ENCODE measurements at regions not wholly inside any gene's neighbourhood (a gene's known extent, or its start where the extent isn't known, plus 50 kb on each side); places are given as distances from the start of the nearest gene placed in this dataset.

- ATAC-seq (no peak), DNase-seq (no peak)
- H3K4me1 Mint-ChIP-seq, result peaks cover 2% of the 10 kb centered on the region
- H3K36me3 Mint-ChIP-seq (ENCODE audit: low read depth), result no peaks in the 10 kb centered on the region
- H3K4me3 Mint-ChIP-seq, result no peak overlapping the region
- peaks cover 4% of the 10 kb centered on the region for H3K9me3 Mint-ChIP-seq
- no peak overlapping the region for H3K27ac Mint-ChIP-seq
- peaks cover 3% of the 10 kb centered on the region for H3K27me3 Mint-ChIP-seq
These were observed 107.0 kb upstream of the HMCN1 start for GRCh38 chr1:185627171-185627570.

DNA sequence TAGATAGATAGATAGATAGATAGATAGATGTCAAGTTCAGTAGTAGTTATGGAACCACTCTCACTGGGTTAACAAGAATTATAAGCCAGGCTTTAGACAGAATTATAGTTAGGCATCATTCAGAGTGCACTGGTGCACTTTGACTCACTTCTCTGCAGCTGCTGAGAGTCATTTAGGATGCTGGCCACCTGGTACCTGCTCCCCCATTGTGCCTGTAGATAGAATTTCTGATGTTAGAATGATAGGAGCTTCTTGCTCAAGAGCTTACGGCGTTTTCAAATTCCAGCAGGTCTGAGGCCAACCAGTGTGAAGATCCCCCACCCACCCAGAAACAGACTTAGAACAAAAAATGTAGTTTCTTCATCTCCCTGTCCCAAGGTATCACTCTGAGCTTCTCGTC lies 107.8 kb upstream of the HMCN1 start:
- Mint-ChIP-seq H3K36me3 (ENCODE audit: low read depth) (no peaks in the 10 kb centered on the region), H3K27me3 (peaks cover 3% of the 10 kb centered on the region), H3K4me3 (no peak overlapping the region), H3K4me1 (peaks cover 2% of the 10 kb centered on the region), H3K27ac (no peak overlapping the region), H3K9me3 (peaks cover 6% of the 10 kb centered on the region)
- ATAC-seq, result no peak
- DNase-seq, result no peak

GRCh38 chr1:185610954-185611353 lies 123.2 kb upstream of the HMCN1 start:
- Mint-ChIP-seq H3K9me3 (peaks cover 5% of the 10 kb centered on the region), H3K4me1 (no peaks in the 10 kb centered on the region), H3K4me3 (no peak overlapping the region), H3K36me3 (ENCODE audit: low read depth) (peaks cover 4% of the 10 kb centered on the region), H3K27ac (no peak overlapping the region), H3K27me3 (peaks cover 2% of the 10 kb centered on the region)
- DNase-seq (no peak), ATAC-seq (no peak)

- ATAC-seq, result no peak
- H3K27ac Mint-ChIP-seq, result no peak overlapping the region
- no peak overlapping the region for H3K4me3 Mint-ChIP-seq
- peaks cover 2% of the 10 kb centered on the region for H3K27me3 Mint-ChIP-seq
- H3K36me3 Mint-ChIP-seq (ENCODE audit: low read depth), result no peaks in the 10 kb centered on the region
- DNase-seq, result no peak
- H3K9me3 Mint-ChIP-seq, result no peaks in the 10 kb centered on the region
- H3K4me1 Mint-ChIP-seq, result no peaks in the 10 kb centered on the region
These were observed 126.0 kb upstream of the HMCN1 start for GRCh38 chr1:185608177-185608576.

- no peak overlapping the region for H3K27ac Mint-ChIP-seq
- no peaks in the 10 kb centered on the region for H3K36me3 Mint-ChIP-seq (ENCODE audit: low read depth)
- H3K4me3 Mint-ChIP-seq, result no peak overlapping the region
- DNase-seq (no peak), ATAC-seq (peak; percentile 54)
- peaks cover 3% of the 10 kb centered on the region for H3K4me1 Mint-ChIP-seq
- no peaks in the 10 kb centered on the region for H3K9me3 Mint-ChIP-seq
- H3K27me3 Mint-ChIP-seq, result no peaks in the 10 kb centered on the region
These were observed 131.0 kb upstream of the HMCN1 start for GRCh38 chr1:185603158-185603557.

DNA sequence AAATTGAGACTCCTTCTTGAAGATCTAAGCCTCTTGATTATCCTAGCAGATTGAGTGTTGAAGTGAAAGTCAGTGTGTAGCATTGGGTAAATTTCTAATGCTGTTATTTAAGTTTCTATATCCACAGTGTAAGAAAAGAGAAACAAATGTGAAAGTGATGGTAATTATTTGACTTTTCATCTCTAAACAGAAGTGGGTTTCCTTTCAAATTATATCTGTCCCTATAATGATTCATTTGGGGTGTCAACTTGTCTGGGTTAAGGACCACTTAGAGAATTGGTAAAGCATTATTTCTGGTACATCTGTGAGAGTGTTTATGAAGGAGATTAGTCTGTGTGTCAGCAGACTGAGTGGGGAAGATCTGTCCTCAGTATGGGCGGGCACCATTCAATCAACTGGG lies 133.0 kb upstream of the HMCN1 start:
- DNase-seq, result no peak
- Mint-ChIP-seq H3K4me1 (peaks cover 3% of the 10 kb centered on the region), H3K9me3 (no peaks in the 10 kb centered on the region), H3K27me3 (no peaks in the 10 kb centered on the region), H3K27ac (no peak overlapping the region), H3K4me3 (no peak overlapping the region), H3K36me3 (ENCODE audit: low read depth) (no peaks in the 10 kb centered on the region)
- ATAC-seq, result peak; percentile 33

- DNase-seq, result no peak
- no peaks in the 10 kb centered on the region for H3K36me3 Mint-ChIP-seq (ENCODE audit: low read depth)
- ATAC-seq, result no peak
- no peak overlapping the region for H3K27ac Mint-ChIP-seq
- H3K4me3 Mint-ChIP-seq, result no peak overlapping the region
- no peaks in the 10 kb centered on the region for H3K9me3 Mint-ChIP-seq
- no peaks in the 10 kb centered on the region for H3K27me3 Mint-ChIP-seq
- peaks cover 4% of the 10 kb centered on the region for H3K4me1 Mint-ChIP-seq
These were observed 133.6 kb upstream of the HMCN1 start for GRCh38 chr1:185600641-185601040.

DNA sequence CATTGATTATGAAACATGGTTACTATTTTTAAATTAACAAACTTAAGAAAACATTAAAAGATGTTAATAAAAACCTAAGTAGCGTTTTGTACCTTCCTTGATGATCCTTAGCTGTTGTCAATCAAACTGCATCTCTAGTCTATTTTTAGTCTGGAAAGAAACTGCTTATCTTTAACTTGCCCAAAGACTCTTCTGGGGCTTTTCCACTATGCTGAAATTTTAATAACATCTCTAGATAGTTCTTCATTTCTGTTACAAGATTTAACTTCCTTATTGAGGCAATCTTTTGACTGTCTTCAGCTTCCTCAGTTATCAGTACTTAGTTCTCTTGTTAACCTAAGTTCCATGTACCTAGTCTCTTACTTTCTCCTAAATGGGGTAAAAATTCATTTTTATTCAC lies 135.9 kb upstream of the HMCN1 start:
- peaks cover 9% of the 10 kb centered on the region for H3K4me1 Mint-ChIP-seq
- no peaks in the 10 kb centered on the region for H3K27me3 Mint-ChIP-seq
- H3K27ac Mint-ChIP-seq, result no peak overlapping the region
- no peaks in the 10 kb centered on the region for H3K9me3 Mint-ChIP-seq
- no peaks in the 10 kb centered on the region for H3K36me3 Mint-ChIP-seq (ENCODE audit: low read depth)
- ATAC-seq (no peak), DNase-seq (no peak)
- H3K4me3 Mint-ChIP-seq, result no peak overlapping the region

GRCh38 chr1:185595835-185596667 lies 138.1 kb upstream of the HMCN1 start:
- Mint-ChIP-seq H3K27ac (no peak overlapping the region), H3K27me3 (no peaks in the 10 kb centered on the region), H3K36me3 (ENCODE audit: low read depth) (no peaks in the 10 kb centered on the region), H3K4me3 (no peak overlapping the region), H3K4me1 (peaks cover 9% of the 10 kb centered on the region), H3K9me3 (no peaks in the 10 kb centered on the region)
- DNase-seq, result peak; percentile 36
- peak; percentile 65 for ATAC-seq

DNA sequence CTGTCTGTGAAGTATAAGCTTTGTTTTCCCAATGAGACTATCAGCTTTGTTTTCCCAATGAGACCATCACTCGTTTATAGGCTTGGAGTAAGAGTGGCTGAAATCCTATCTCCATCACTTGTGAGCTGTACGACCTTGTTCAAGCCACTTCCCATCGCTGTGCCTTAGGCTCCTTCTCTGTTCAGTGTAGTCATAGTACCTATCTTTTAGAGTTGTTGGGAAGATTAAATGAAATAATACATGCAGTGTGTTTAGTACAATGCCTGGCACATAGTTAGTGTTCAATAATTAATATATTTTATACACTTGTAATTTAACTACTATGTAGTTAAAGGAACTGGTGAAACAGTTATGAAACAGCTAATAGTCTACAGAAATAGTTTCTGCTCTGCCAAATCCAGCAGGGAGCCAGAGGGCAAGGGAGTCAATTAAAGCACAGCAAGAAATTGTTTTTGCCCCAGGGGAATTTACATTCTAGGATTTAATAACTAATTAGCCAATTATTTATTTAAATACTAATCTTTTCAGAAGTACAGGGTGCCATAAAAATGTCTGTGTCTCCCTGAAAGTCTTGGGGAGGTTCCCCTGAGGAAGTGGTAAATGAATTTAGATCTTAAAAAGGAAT lies 139.3 kb upstream of the HMCN1 start:
- DNase-seq (no peak), ATAC-seq (no peak)
- H3K27me3 Mint-ChIP-seq, result no peaks in the 10 kb centered on the region
- H3K4me1 Mint-ChIP-seq, result peaks cover 9% of the 10 kb centered on the region
- peaks cover 2% of the 10 kb centered on the region for H3K36me3 Mint-ChIP-seq (ENCODE audit: low read depth)
- H3K4me3 Mint-ChIP-seq, result no peak overlapping the region
- no peaks in the 10 kb centered on the region for H3K9me3 Mint-ChIP-seq
- no peak overlapping the region for H3K27ac Mint-ChIP-seq

GRCh38 chr1:185593271-185593670 lies 140.9 kb upstream of the HMCN1 start:
- Mint-ChIP-seq H3K9me3 (no peaks in the 10 kb centered on the region), H3K27me3 (no peaks in the 10 kb centered on the region), H3K27ac (no peak overlapping the region), H3K36me3 (ENCODE audit: low read depth) (peaks cover 2% of the 10 kb centered on the region), H3K4me1 (peaks cover 5% of the 10 kb centered on the region), H3K4me3 (no peak overlapping the region)
- ATAC-seq (no peak), DNase-seq (no peak)

- no peak for DNase-seq
- H3K4me3 Mint-ChIP-seq, result no peak overlapping the region
- H3K36me3 Mint-ChIP-seq (ENCODE audit: low read depth), result peaks cover 5% of the 10 kb centered on the region
- H3K27me3 Mint-ChIP-seq, result no peaks in the 10 kb centered on the region
- H3K4me1 Mint-ChIP-seq, result no peaks in the 10 kb centered on the region
- no peak for ATAC-seq
- H3K27ac Mint-ChIP-seq, result no peak overlapping the region
- H3K9me3 Mint-ChIP-seq, result peaks cover 15% of the 10 kb centered on the region
These were observed 148.4 kb upstream of the HMCN1 start for GRCh38 chr1:185585770-185586169.

- no peaks in the 10 kb centered on the region for H3K4me1 Mint-ChIP-seq
- ATAC-seq (no peak), DNase-seq (no peak)
- H3K36me3 Mint-ChIP-seq (ENCODE audit: low read depth), result peaks cover 12% of the 10 kb centered on the region
- H3K27ac Mint-ChIP-seq, result no peak overlapping the region
- H3K9me3 Mint-ChIP-seq, result peaks cover 48% of the 10 kb centered on the region
- H3K4me3 Mint-ChIP-seq, result no peak overlapping the region
- no peaks in the 10 kb centered on the region for H3K27me3 Mint-ChIP-seq
These were observed 152.0 kb upstream of the HMCN1 start for GRCh38 chr1:185581961-185582725.

GRCh38 chr1:185581020-185581419 lies 153.2 kb upstream of the HMCN1 start:
- H3K27ac Mint-ChIP-seq, result no peak overlapping the region
- no peak overlapping the region for H3K4me3 Mint-ChIP-seq
- DNase-seq (no peak), ATAC-seq (no peak)
- peaks cover 48% of the 10 kb centered on the region for H3K9me3 Mint-ChIP-seq
- H3K27me3 Mint-ChIP-seq, result no peaks in the 10 kb centered on the region
- no peaks in the 10 kb centered on the region for H3K4me1 Mint-ChIP-seq
- peaks cover 12% of the 10 kb centered on the region for H3K36me3 Mint-ChIP-seq (ENCODE audit: low read depth)

- ATAC-seq, result no peak
- Mint-ChIP-seq H3K27ac (no peak overlapping the region), H3K27me3 (no peaks in the 10 kb centered on the region), H3K4me3 (no peak overlapping the region), H3K4me1 (no peaks in the 10 kb centered on the region), H3K9me3 (peaks cover 45% of the 10 kb centered on the region), H3K36me3 (ENCODE audit: low read depth) (peaks cover 12% of the 10 kb centered on the region)
- DNase-seq, result no peak
These were observed 155.9 kb upstream of the HMCN1 start for GRCh38 chr1:185578293-185578692.

All from activated naive CD8-positive, alpha-beta T cell treated with anti-CD3 and anti-CD28 coated beads, Interleukin-2, amount 50 U/mL, for 24 hours (primary cell).